KG1 (cell line): ENCODE measurements at regions not wholly inside any gene's neighbourhood (a gene's known extent, or its start where the extent isn't known, plus 50 kb on each side); places are given as distances from the start of the nearest gene placed in this dataset.
A peak's percentile ranks its signal among the peaks of the same experiment; 100 is the strongest.

Experiments
- DNase-seq: peaks from one replicate; lab custom pipeline; 2025; lab: John Stamatoyannopoulos, UW

GRCh38 chr6:140321891-140322290 is 947.4 kb upstream of the CITED2 start:
- DNase-seq = no peak

- DNase-seq = peak; percentile 38
Observed at GRCh38 chr6:140320081-140321080, 945.9 kb upstream of the CITED2 start.

DNA sequence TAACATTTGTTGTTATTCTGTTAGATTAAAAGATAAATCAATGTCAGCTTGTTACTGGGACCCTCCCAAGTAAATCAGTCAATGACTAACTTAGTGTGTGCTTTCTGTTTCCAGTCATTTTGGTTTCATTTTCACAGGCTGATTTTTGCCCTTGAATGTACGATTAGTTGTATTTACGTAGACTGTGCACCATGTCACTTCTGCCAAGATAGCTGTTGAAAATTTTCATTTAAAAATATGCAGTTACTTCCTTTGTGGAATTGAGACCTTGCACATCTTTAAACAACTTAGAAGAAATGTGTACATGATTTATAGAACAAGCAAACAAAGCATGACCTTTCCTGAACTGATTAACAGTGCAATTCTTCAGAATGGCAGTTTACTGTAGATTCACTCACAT is 944.8 kb upstream of the CITED2 start:
- DNase-seq = no peak

- DNase-seq = no peak
Observed at GRCh38 chr6:140318408-140318807, 944.0 kb upstream of the CITED2 start.

DNA sequence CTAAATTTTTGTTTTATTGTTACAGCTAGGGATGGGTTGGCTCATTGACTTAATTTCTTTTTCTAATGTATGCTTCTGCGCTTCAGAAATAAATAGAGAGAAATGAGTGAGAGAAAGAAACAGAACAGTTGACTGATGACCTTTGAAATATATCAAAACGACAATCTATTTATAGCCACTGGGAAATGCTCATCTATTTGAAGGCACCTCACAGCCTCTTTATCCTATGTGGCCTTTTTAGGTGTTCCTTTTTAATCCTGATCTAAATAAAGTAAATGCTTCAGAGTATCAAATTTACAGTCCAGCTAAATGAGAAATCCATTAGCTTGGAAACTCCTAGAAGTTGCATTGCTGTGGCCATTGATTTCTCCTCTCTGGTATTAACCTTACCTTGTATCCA is 943.5 kb upstream of the CITED2 start:
- DNase-seq = no peak

- no peak for DNase-seq
Observed at GRCh38 chr6:140316966-140317365, 942.5 kb upstream of the CITED2 start.

DNA sequence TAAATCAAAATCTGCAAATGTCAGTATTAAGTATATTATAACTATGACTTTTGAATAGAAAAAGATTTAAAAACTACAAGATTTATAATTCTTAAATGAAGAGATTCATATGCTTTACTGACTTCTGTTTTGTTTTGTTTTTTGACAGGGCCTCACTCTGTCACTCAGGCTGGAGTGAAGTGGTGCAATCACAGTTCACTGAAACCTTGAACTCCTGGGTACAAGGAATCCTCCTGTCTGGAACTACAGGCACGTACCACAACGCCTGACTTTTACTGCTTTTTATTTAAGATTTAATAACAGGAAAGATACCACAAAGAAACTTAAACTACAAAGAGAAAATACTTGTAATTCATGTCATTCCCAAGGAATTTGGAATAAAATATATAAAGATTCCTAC is 940.2 kb upstream of the CITED2 start:
- no peak for DNase-seq

- no peak for DNase-seq
Observed at GRCh38 chr6:140311146-140311545, 936.7 kb upstream of the CITED2 start.

GRCh38 chr6:140303218-140303949 is 928.9 kb upstream of the CITED2 start:
- DNase-seq = no peak

GRCh38 chr6:140300331-140300730 is 925.9 kb upstream of the CITED2 start:
- no peak for DNase-seq

- DNase-seq = no peak
Observed at GRCh38 chr6:140289186-140289585, 914.7 kb upstream of the CITED2 start.

DNA sequence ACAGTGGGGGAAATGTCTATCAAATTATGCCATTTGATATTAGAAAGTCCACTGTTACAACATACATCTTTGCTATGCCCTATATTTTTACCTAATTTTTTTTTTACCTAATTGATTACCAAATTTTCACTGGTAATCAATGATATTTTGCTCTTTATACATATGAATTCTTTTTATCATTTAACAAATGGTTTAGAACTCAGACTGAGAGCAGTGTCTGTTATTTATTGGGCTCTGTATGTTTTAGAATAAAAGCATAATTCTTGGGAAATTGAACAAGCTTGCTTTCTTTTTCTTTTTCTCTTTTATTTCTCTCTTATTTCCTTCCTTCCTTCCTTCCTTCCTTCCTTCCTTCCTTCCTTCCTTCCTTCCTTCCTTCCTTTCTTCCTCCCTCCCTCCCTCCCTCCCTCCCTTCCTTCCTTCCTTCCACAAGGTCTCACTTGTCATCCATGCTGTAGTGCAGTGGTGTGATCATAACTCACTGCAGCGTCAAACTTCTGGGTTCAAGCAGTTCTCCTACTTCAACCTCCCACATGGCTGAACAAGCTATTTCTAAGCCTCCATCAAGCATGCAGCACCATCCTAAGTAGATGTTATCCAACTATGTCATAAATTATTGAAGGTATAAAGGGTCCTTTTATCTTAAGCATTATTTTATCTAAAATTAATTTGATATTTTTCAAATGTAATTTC is 911.7 kb upstream of the CITED2 start:
- DNase-seq = no peak

- DNase-seq = no peak
Observed at GRCh38 chr6:140285471-140285870, 911.0 kb upstream of the CITED2 start.

GRCh38 chr6:140284871-140285270 is 910.4 kb upstream of the CITED2 start:
- DNase-seq = no peak

- no peak for DNase-seq
Observed at GRCh38 chr6:140283197-140283596, 908.7 kb upstream of the CITED2 start.

DNA sequence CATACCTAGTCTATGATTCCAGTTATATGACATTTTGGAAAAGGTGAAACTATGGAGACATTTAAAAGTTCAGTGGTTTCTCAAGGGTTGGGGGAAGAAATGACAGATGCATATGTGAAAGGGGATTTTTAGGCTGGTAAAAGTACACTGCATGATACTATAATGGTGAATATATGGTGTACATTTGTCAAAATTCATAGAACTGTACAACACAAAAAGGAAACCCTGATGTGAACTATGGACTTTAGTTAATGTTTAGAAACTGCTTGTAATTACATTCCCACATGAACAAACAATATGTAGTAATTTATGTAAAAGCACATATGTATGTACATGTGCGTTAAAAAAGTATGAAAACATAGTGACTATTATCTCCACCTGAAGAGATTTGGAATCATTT is 907.3 kb upstream of the CITED2 start:
- no peak for DNase-seq

DNA sequence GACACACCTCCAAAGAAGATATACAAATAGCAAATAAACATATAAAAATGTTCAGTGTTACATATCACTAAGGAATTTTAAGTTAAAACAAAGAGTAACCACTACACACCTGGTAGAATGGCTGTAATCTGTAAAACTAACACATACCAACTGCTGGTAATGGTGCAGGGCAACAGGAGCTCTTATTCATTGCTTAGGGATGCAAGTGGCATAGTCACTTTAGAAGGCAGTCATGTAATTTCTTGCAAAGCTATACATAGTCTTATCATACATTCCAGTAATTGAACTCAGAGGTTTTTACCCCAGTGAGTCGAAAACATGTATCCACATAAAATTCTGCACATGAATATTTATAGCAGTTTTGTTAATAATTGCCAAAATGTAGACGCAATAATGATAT is 906.8 kb upstream of the CITED2 start:
- no peak for DNase-seq

GRCh38 chr6:140276719-140277118 is 902.3 kb upstream of the CITED2 start:
- DNase-seq = no peak

DNA sequence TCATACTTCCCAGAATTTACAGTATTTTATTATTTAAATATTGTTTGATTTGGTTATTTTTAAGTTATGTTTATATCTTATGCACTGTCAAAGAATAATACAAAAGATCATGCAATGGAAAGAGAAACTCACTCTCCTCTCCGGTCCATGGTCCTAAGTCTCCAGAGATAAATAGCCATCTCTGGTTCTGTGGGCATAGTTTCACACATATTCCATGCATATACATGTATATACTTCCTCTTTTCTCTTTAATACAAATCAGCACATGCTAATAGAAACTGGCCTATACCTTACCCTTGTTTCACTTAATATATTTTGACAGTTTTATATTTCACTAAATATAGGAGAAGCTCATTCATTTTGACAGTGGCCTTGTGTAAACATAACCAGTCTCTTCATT is 901.7 kb upstream of the CITED2 start:
- DNase-seq = no peak

DNA sequence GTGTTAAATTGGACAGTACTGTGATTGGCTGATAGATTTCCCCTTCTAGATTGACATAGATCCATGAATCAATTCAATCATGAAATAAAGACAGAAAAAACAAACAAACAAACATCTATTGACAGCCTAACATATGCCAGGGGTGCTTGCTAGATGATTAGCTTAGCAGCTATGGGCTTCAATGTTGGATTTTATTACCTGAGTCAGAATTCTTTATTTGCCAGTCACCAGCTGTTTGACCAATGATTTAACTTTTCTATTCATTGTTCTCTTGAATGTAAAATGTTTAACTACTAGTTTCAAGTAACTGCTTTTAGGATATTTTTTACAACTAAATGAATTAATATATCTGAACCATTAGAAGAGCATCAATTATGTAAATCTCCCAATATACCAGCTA is 901.3 kb upstream of the CITED2 start:
- no peak for DNase-seq

- no peak for DNase-seq
Observed at GRCh38 chr6:140274548-140274947, 900.1 kb upstream of the CITED2 start.

DNA sequence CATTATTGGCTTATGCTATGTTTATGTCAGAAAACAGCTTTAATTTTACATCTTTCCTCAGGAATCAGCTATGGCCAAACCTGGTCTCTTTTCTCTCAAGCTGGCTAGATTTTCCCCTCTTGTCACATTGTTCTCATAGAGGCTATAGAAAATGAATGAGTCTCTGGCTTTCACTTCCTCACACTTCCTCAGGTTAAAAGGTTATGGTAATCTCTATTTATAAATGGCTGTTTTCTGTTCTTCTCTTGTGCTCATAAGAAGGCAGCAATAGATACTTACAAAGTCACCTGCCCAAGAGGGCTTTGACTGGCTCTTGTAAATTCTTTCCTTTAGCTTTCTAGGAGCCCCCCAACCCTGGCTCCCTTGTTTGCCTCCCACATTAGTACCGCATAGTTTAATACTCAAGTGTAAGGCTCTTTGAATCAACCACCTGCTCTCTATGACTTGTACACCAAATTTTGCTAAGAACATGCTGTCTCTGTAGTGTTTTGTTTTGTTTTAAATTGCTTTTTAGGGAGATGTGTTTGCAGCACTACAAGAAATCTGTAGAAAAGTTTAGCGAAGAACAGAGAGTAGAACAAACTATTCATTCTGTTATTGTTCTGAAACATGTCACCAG is 897.4 kb upstream of the CITED2 start:
- DNase-seq = peak; percentile 10
